BE2C (cell line): ENCODE measurements at regions not wholly inside any gene's neighbourhood (a gene's known extent, or its start where the extent isn't known, plus 50 kb on each side); places are given as distances from the start of the nearest gene placed in this dataset.

Source experiments
- DNase-seq: peaks from one replicate; pipeline ENCODE4 v3.0.0-alpha.2; 2020
- H3K27me3 ChIP-seq: fragments of 250-450 bp; sonication (Bioruptor Pico); 2 replicates; pipeline ENCODE4 v1.5.1; 2020; ENCODE audit warnings: mild to moderate bottlenecking
- H3K36me3 ChIP-seq: fragments of 250-450 bp; sonication (Bioruptor Pico); 2 replicates; pipeline ENCODE4 v1.5.1; 2020; ENCODE audit warnings: mild to moderate bottlenecking
- H3K4me1 ChIP-seq: fragments of 250-450 bp; sonication (Bioruptor Pico); 2 replicates; pipeline ENCODE4 v1.5.1; 2020
- H3K4me3 ChIP-seq: 2 replicates; pipeline ENCODE4 v1.5.1; 2011; ENCODE audit warnings: low read depth, low read length
- H3K9me3 ChIP-seq: fragments of 250-450 bp; sonication (Bioruptor Pico); 2 replicates; pipeline ENCODE4 v1.5.1; 2020
- CTCF ChIP-seq: IDR thresholded peaks from 2 replicates; pipeline ENCODE4 v1.5.1; 2012; ENCODE audit warnings: mild to moderate bottlenecking, low read depth, low read length

GRCh38 chr18:27869735-27870134, 307.2 kb downstream of the CDH2 start:
- no peak overlapping the region for H3K4me3 ChIP-seq
- no peaks in the 10 kb centered on the region for H3K4me1 ChIP-seq
- no peak for TF ChIP-seq CTCF
- no peaks in the 10 kb centered on the region for H3K27me3 ChIP-seq
- H3K36me3 ChIP-seq: no peaks in the 10 kb centered on the region
- DNase-seq: no peak
- H3K9me3 ChIP-seq: no peaks in the 10 kb centered on the region

- no peak for TF ChIP-seq CTCF
- DNase-seq: no peak
- no peak overlapping the region for H3K4me3 ChIP-seq
- H3K36me3 ChIP-seq: no peaks in the 10 kb centered on the region
- no peaks in the 10 kb centered on the region for H3K9me3 ChIP-seq
- H3K27me3 ChIP-seq: no peaks in the 10 kb centered on the region
- peaks cover 10% of the 10 kb centered on the region for H3K4me1 ChIP-seq
Measured at GRCh38 chr18:27865431-27865830, 311.5 kb downstream of the CDH2 start.

GRCh38 chr18:27863780-27864430, 313.0 kb downstream of the CDH2 start:
- Histone ChIP-seq H3K9me3 (no peaks in the 10 kb centered on the region), H3K27me3 (no peaks in the 10 kb centered on the region), H3K4me3 (no peak overlapping the region), H3K36me3 (no peaks in the 10 kb centered on the region), H3K4me1 (peaks cover 10% of the 10 kb centered on the region)
- DNase-seq: no peak
- TF ChIP-seq CTCF: no peak

- TF ChIP-seq CTCF: no peak
- H3K4me3 ChIP-seq: no peak overlapping the region
- peak; percentile 63 for DNase-seq
- H3K36me3 ChIP-seq: no peaks in the 10 kb centered on the region
- peaks cover 10% of the 10 kb centered on the region for H3K4me1 ChIP-seq
- H3K27me3 ChIP-seq: no peaks in the 10 kb centered on the region
- H3K9me3 ChIP-seq: no peaks in the 10 kb centered on the region
Measured at GRCh38 chr18:27862041-27862682, 314.8 kb downstream of the CDH2 start.

- Histone ChIP-seq H3K27me3 (no peaks in the 10 kb centered on the region), H3K4me3 (no peak overlapping the region), H3K36me3 (no peaks in the 10 kb centered on the region), H3K9me3 (no peaks in the 10 kb centered on the region), H3K4me1 (peaks cover 10% of the 10 kb centered on the region)
- peak; percentile 80 for DNase-seq
- TF ChIP-seq CTCF: no peak
Measured at GRCh38 chr18:27861539-27861938, 315.4 kb downstream of the CDH2 start.

GRCh38 chr18:27860701-27861107, 316.2 kb downstream of the CDH2 start:
- DNase-seq: peak; percentile 27
- no peaks in the 10 kb centered on the region for H3K27me3 ChIP-seq
- no peaks in the 10 kb centered on the region for H3K36me3 ChIP-seq
- H3K9me3 ChIP-seq: no peaks in the 10 kb centered on the region
- no peak overlapping the region for H3K4me3 ChIP-seq
- no peak for TF ChIP-seq CTCF
- peaks cover 10% of the 10 kb centered on the region for H3K4me1 ChIP-seq
